HCT116 (cell line): ENCODE measurements at regions not wholly inside any gene's neighbourhood (a gene's known extent, or its start where the extent isn't known, plus 50 kb on each side); places are given as distances from the start of the nearest gene placed in this dataset.
A peak's percentile ranks its signal among the peaks of the same experiment; 100 is the strongest.

ENCODE experiments used
- ATAC-seq: fragments of 200-7000 bp; cut with Tn5 transposase; 2 replicates; pipeline ENCODE4 v1.9.1; 2020; ENCODE audit warnings: mild to moderate bottlenecking, moderate library complexity
- BruUV-seq: library from RNA; stranded (reverse); fragments of 400-500 nt; replicated peaks from 2 replicates; lab custom pipeline; 2021; lab: Mats Ljungman, UMichigan
- CTCF ChIA-PET: fragments of 300-600 bp; sonication (Branson Sonifier 250); formaldehyde crosslinking; loops from one replicate; lab custom pipeline; 2021; ENCODE audit warnings: antibody characterized with exemption; lab: Charles Lee
- POLR2A ChIA-PET: fragments of 300-600, 350-600 bp; sonication (Branson Sonifier 250); formaldehyde crosslinking; loops from one replicate; lab custom pipeline; 2021; ENCODE audit warnings: antibody characterized with exemption; lab: Charles Lee
- RAD21 ChIA-PET, 2 experiments: fragments of 300-600 bp; sonication (Branson Sonifier 250); formaldehyde crosslinking; loops; one replicate each; lab custom pipeline; 2023; ENCODE audit warnings: low total read pairs in 2 of 2; ENCODE audit not compliant: uncharacterized antibody in 2 of 2, unreplicated experiment in 2 of 2, low non-redundant PET in 1 of 2; lab: Charles Lee
- DNase-seq: peaks from one replicate; pipeline ENCODE4 v3.0.0-alpha.2; 2010; ENCODE audit warnings: low read depth, low spot score
- H2AFZ ChIP-seq: fragments of 200-600 bp; shearing (Covaris generic), sonication (generic); 2 replicates; pipeline ENCODE4 v1.6.1; 2017; ENCODE audit warnings: low read depth, mixed run types, mixed read lengths, antibody characterized with exemption, low read length; ENCODE audit not compliant: poor library complexity, severe bottlenecking
- H3K27ac ChIP-seq: 2 replicates; pipeline ENCODE4 v1.5.1; 2012; ENCODE audit warnings: low read depth, low read length
- H3K27me3 ChIP-seq: fragments of 200-600 bp; sonication (generic); 2 replicates; pipeline ENCODE4 v1.6.1; 2016; ENCODE audit warnings: mixed run types, low read length, mixed read lengths; ENCODE audit not compliant: insufficient read depth
- H3K36me3 ChIP-seq, 2 experiments: fragments of 200-500 bp in 1 of 2; fragments of 200-600 bp in 1 of 2; sonication (Bioruptor generic) in 1 of 2; sonication (generic) in 1 of 2; 2 replicates each; pipeline versions ENCODE4 v1.5.1 to v1.6.1; 2014 to 2016; ENCODE audit warnings: low read length in 2 of 2, inconsistent platforms in 1 of 2, mixed read lengths in 1 of 2, mixed run types in 1 of 2; ENCODE audit not compliant: insufficient read depth in 2 of 2, control insufficient read depth in 1 of 2
- H3K4me1 ChIP-seq, 2 experiments: fragments of 200-600 bp in 1 of 2; sonication (generic) in 1 of 2; 2 replicates each; pipeline versions ENCODE4 v1.5.1 to v1.6.1; 2012 to 2017; ENCODE audit warnings: low read length in 2 of 2, inconsistent platforms in 1 of 2, mild to moderate bottlenecking in 1 of 2, mixed read lengths in 1 of 2, mixed run types in 1 of 2, moderate library complexity in 1 of 2; ENCODE audit not compliant: insufficient read depth in 2 of 2, control insufficient read depth in 1 of 2
- H3K4me2 ChIP-seq: fragments of 200-600 bp; sonication (generic); 2 replicates; pipeline ENCODE4 v1.6.1; 2017; ENCODE audit warnings: mixed run types, low read length, mixed read lengths
- H3K4me3 ChIP-seq, 2 experiments: fragments of 200-600 bp in 1 of 2; sonication (generic) in 1 of 2; replicated peaks in 1 of 2; 2 replicates each; pipeline ENCODE4 v1.5.1; 2011 to 2016; ENCODE audit warnings: low read length in 2 of 2, control low read depth in 1 of 2, low read depth in 1 of 2, mild to moderate bottlenecking in 1 of 2, mixed read lengths in 1 of 2, mixed run types in 1 of 2
- H3K79me2 ChIP-seq: fragments of 200-600 bp; sonication (generic); 2 replicates; pipeline ENCODE4 v1.6.1; 2017; ENCODE audit warnings: mild to moderate bottlenecking, mixed run types, low read length, moderate library complexity, mixed read lengths; ENCODE audit not compliant: insufficient read depth
- H3K9ac ChIP-seq: fragments of 200-600 bp; sonication (generic); 2 replicates; pipeline ENCODE4 v1.6.1; 2016; ENCODE audit warnings: low read length, mixed read lengths
- H3K9me2 ChIP-seq: fragments of 200-600 bp; sonication (generic), shearing (Covaris generic); 2 replicates; pipeline ENCODE4 v1.6.1; 2017; ENCODE audit warnings: mixed run types, mild to moderate bottlenecking, moderate library complexity; ENCODE audit not compliant: insufficient read depth
- H3K9me3 ChIP-seq, 2 experiments: fragments of 200-500 bp in 1 of 2; fragments of 200-600 bp in 1 of 2; sonication (Bioruptor generic) in 1 of 2; sonication (generic) in 1 of 2; 2 replicates each; pipeline ENCODE4 v1.6.1; 2014 to 2017; ENCODE audit warnings: low read length in 2 of 2, mixed read lengths in 2 of 2, inconsistent platforms in 1 of 2, low read depth in 1 of 2, mild to moderate bottlenecking in 1 of 2, mixed run types in 1 of 2, moderate library complexity in 1 of 2; ENCODE audit not compliant: control insufficient read depth in 1 of 2, insufficient read depth in 1 of 2
- H4K20me1 ChIP-seq: fragments of 200-600 bp; sonication (generic), shearing (Covaris generic); 2 replicates; pipeline ENCODE4 v1.6.1; 2017; ENCODE audit warnings: mixed run types, mild to moderate bottlenecking, moderate library complexity; ENCODE audit not compliant: insufficient read depth
- ELF1 ChIP-seq: IDR thresholded peaks from 2 replicates; pipeline ENCODE4 v1.6.1; 2012; ENCODE audit warnings: low read depth, borderline replicate concordance
- SRF ChIP-seq: IDR thresholded peaks from 2 replicates; pipeline ENCODE4 v1.6.1; 2012; ENCODE audit warnings: low read depth
- ZFX ChIP-seq: fragments of 450-650 bp; IDR thresholded peaks from 2 replicates; pipeline ENCODE4 v1.6.1; 2017
- intact Hi-C: fragments of 100-400 bp; cut with micrococcal nuclease; formaldehyde crosslinking; loops from 2 replicates; pipeline ENCODE4 v1.10.0; 2022
- TF ChIP-seq, protein P1 (sequence below): IDR thresholded peaks from 2 replicates; pipeline ENCODE4 v1.6.1; 2012

DNA sequence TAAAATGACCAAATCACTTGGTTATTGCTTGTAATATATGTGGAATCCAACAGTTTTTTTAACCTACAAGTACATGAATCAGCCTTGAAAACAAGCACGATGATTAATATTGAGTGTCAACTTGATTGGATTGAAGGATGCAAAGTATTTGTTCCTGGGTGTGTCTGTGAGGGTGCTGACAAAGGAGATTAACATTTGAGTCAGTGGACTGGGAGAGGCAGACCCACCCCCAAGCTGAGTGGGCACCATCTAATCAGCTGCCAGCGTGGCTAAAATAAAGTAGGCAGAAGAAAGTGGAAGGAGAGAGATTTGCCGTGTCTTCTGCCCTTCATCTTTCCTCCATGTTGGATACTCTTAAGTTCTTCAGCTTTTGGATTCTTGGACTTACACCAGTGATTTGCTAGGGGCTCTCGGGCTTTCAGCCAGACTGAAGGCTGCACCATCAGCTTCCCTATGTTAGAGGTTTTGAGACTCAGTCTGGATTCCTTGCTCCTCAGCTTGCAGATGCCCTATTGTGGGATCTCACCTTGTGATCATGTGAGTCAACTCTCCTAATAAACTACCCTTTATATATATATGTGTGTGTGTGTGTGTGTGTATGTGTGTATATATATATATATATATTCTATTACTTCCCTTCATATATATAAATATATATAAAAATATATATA, 118.4 kb upstream of the WDR11 start:
- no peak overlapping the region for H3K4me3 ChIP-seq
- CTCF ChIA-PET, result no interaction called here
- no peaks in the 10 kb centered on the region for H3K9me3 ChIP-seq
- no peak overlapping the region for H3K9ac ChIP-seq
- POLR2A ChIA-PET, result no interaction called here
- DNase-seq, result no peak
- H3K79me2 ChIP-seq, result no peaks in the 10 kb centered on the region
- H3K9me2 ChIP-seq, result no peaks in the 10 kb centered on the region
- H3K4me1 ChIP-seq, result peaks cover 0 to 9% of the 10 kb centered on the region in 2 experiments; a peak in 1 of 4 replicates
- H2AFZ ChIP-seq, result no peak overlapping the region
- RAD21 ChIA-PET, result no interaction called here
- H3K27ac ChIP-seq, result no peak overlapping the region
- TF ChIP-seq ZFX, result no peak
- peak overlapping the region; percentile 2; the same call in 1 of the 2 replicates for H3K4me2 ChIP-seq
- H3K27me3 ChIP-seq, result peaks cover 8% of the 10 kb centered on the region
- no TSS peak for BruUV-seq
- ATAC-seq, result no peak
- no peaks in the 10 kb centered on the region for H4K20me1 ChIP-seq
- intact Hi-C loops, result loop anchor here (10.0 kb wide), 1 partner anchor 798 kb away; no protein-coding TSS in a partner anchor
- no peaks in the 10 kb centered on the region for H3K36me3 ChIP-seq

DNA sequence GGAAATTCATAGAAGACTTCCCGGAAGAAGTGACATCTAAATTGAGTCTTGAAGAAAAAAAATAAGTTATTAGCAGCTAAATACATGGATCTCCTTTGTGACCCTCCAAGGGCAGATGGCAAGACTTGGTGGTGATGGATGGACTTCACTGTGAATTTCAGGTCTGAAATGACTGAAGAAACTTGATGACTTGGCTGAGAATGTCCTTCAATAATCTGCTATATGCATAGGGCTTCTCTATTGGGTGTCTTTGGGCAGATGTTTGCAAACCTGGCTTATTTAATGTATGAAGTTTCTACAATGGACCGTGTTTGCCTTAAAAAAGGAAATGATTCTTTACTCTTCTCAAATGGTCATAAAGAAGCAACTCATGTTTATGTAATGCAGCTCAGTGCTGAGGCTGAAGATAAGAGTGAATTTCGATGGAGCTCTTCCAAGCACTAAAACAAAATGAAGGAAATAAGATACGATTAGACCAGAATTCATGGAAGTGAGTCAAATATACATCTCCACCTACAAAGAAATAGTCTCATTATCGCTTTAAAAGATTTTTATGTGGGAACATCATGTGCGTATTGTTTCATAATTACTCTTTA, 116.6 kb upstream of the WDR11 start:
- no peak overlapping the region for H3K4me3 ChIP-seq
- intact Hi-C loops, result loop anchor here (1.0 to 10.0 kb wide), 3 partner anchors 311 to 800 kb away; no protein-coding TSS in a partner anchor
- ATAC-seq (no peak), DNase-seq (no peak)
- no peaks in the 10 kb centered on the region for H3K36me3 ChIP-seq
- RAD21 ChIA-PET, result no interaction called here
- TF ChIP-seq, protein P1, sequence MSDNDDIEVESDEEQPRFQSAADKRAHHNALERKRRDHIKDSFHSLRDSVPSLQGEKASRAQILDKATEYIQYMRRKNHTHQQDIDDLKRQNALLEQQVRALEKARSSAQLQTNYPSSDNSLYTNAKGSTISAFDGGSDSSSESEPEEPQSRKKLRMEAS, result no peak
- TF ChIP-seq ZFX (no peak), ELF1 (no peak), SRF (no peak)
- no peak overlapping the region for H3K27ac ChIP-seq
- H3K27me3 ChIP-seq, result peaks cover 26% of the 10 kb centered on the region
- H3K9me3 ChIP-seq, result no peaks in the 10 kb centered on the region
- peaks cover 0 to 9% of the 10 kb centered on the region in 2 experiments; a peak in 1 of 4 replicates for H3K4me1 ChIP-seq
- H3K9ac ChIP-seq, result no peak overlapping the region
- BruUV-seq, result no TSS peak
- no peaks in the 10 kb centered on the region for H3K9me2 ChIP-seq
- CTCF ChIA-PET, result interaction anchor here (1.6 to 2.0 kb wide), 2 partner anchors 10 to 311 kb away, joined by 3 to 8 read pairs; no protein-coding TSS in a partner anchor
- POLR2A ChIA-PET, result no interaction called here
- no peaks in the 10 kb centered on the region for H4K20me1 ChIP-seq
- no peak overlapping the region for H3K4me2 ChIP-seq
- H2AFZ ChIP-seq, result no peak overlapping the region
- no peaks in the 10 kb centered on the region for H3K79me2 ChIP-seq
